ENCODE measurements at regions not wholly inside any gene's neighbourhood (a gene's known extent, or its start where the extent isn't known, plus 50 kb on each side); places are given as distances from the start of the nearest gene placed in this dataset.
"Not testable (repeated sequence)": the region's sequence is repeated elsewhere in the genome, so short reads cannot be mapped to it uniquely, and the experiment has no call there.

- TF ChIP-seq CTCF (IDR thresholded peaks at IDR 0.05; ENCODE audit: low read length); EZH2 (optimal IDR thresholded peaks at IDR 0.05; ENCODE audit: low read depth, low read length): not testable (repeated sequence)
Measured at GRCh38 chr21:5227252-5227651, 5294.1 kb upstream of the TPTE start.
